ENCODE measurements at regions not wholly inside any gene's neighbourhood (a gene's known extent, or its start where the extent isn't known, plus 50 kb on each side); places are given as distances from the start of the nearest gene placed in this dataset.

GRCh38 chr6:95503568-95503967, 73.8 kb upstream of the MANEA start:
- no peak overlapping the region for H3K9ac ChIP-seq (ENCODE audit: low read length)
- no peaks in the 10 kb centered on the region for H3K79me2 ChIP-seq (ENCODE audit: insufficient read depth, low read length)
- H3K9me3 ChIP-seq (ENCODE audit: insufficient read depth, low read depth, low read length) = no peaks in the 10 kb centered on the region
- H3K27ac Mint-ChIP-seq (ENCODE audit: unreplicated experiment) = no peak overlapping the region
- H3K9me3 Mint-ChIP-seq (ENCODE audit: unreplicated experiment) = peaks cover 10% of the 10 kb centered on the region
- H3K27me3 Mint-ChIP-seq (ENCODE audit: low read depth, unreplicated experiment) = no peaks in the 10 kb centered on the region
- H3K27ac ChIP-seq (ENCODE audit: low read depth, low read length) = no peak overlapping the region
- no peak overlapping the region for H3K4me3 Mint-ChIP-seq (ENCODE audit: unreplicated experiment)
- H2AFZ ChIP-seq (ENCODE audit: low read depth, low read length) = no peak overlapping the region
- H3K27me3 ChIP-seq (ENCODE audit: insufficient read depth, low read length) = no peaks in the 10 kb centered on the region
- TF ChIP-seq CTCF (IDR thresholded peaks at IDR 0.05; ENCODE audit: insufficient read depth, low read depth, low read length) (no peak), EZH2 (IDR thresholded peaks at IDR 0.05; ENCODE audit: insufficient read depth, low read length) (no peak)
- no peaks in the 10 kb centered on the region for H4K20me1 ChIP-seq (ENCODE audit: insufficient read depth, low read length)
- H3K4me3 ChIP-seq (ENCODE audit: insufficient read depth, low read depth, low read length) = no peak overlapping the region
- H3K36me3 ChIP-seq (ENCODE audit: insufficient read depth, low read length) = no peaks in the 10 kb centered on the region
- no peak overlapping the region for H3K4me2 ChIP-seq (ENCODE audit: low read length)
- no peak for FAIRE-seq
- no peaks in the 10 kb centered on the region for H3K4me1 ChIP-seq (ENCODE audit: insufficient read depth, low read length)
- H3K36me3 Mint-ChIP-seq (ENCODE audit: low read depth, unreplicated experiment) = no peaks in the 10 kb centered on the region
- no peaks in the 10 kb centered on the region for H3K4me1 Mint-ChIP-seq (ENCODE audit: low read depth, unreplicated experiment)
- no peak for DNase-seq (ENCODE audit: low read depth)

GRCh38 chr6:95511404-95511803, 65.9 kb upstream of the MANEA start:
- Histone ChIP-seq H3K4me3 (ENCODE audit: insufficient read depth, low read depth, low read length) (no peak overlapping the region), H3K27me3 (ENCODE audit: insufficient read depth, low read length) (no peaks in the 10 kb centered on the region), H3K79me2 (ENCODE audit: insufficient read depth, low read length) (no peaks in the 10 kb centered on the region), H3K9ac (ENCODE audit: low read length) (no peak overlapping the region), H3K36me3 (ENCODE audit: insufficient read depth, low read length) (no peaks in the 10 kb centered on the region), H3K9me3 (ENCODE audit: insufficient read depth, low read depth, low read length) (no peaks in the 10 kb centered on the region), H3K4me2 (ENCODE audit: low read length) (no peak overlapping the region), H4K20me1 (ENCODE audit: insufficient read depth, low read length) (no peaks in the 10 kb centered on the region), H2AFZ (ENCODE audit: low read depth, low read length) (no peak overlapping the region), H3K4me1 (ENCODE audit: insufficient read depth, low read length) (no peaks in the 10 kb centered on the region), H3K27ac (ENCODE audit: low read depth, low read length) (no peak overlapping the region)
- no peaks in the 10 kb centered on the region for H3K4me1 Mint-ChIP-seq (ENCODE audit: low read depth, unreplicated experiment)
- FAIRE-seq (no peak), DNase-seq (ENCODE audit: low read depth) (no peak)
- no peaks in the 10 kb centered on the region for H3K9me3 Mint-ChIP-seq (ENCODE audit: unreplicated experiment)
- H3K36me3 Mint-ChIP-seq (ENCODE audit: low read depth, unreplicated experiment) = no peaks in the 10 kb centered on the region
- no peaks in the 10 kb centered on the region for H3K27me3 Mint-ChIP-seq (ENCODE audit: low read depth, unreplicated experiment)
- no peak overlapping the region for H3K4me3 Mint-ChIP-seq (ENCODE audit: unreplicated experiment)
- H3K27ac Mint-ChIP-seq (ENCODE audit: unreplicated experiment) = no peak overlapping the region
- TF ChIP-seq EZH2 (IDR thresholded peaks at IDR 0.05; ENCODE audit: insufficient read depth, low read length) = no peak
- TF ChIP-seq CTCF (IDR thresholded peaks at IDR 0.05; ENCODE audit: insufficient read depth, low read depth, low read length) = no peak

GRCh38 chr6:95515975-95516374, 61.4 kb upstream of the MANEA start:
- H2AFZ ChIP-seq (ENCODE audit: low read depth, low read length) = no peak overlapping the region
- no peak overlapping the region for H3K9ac ChIP-seq (ENCODE audit: low read length)
- no peak for DNase-seq (ENCODE audit: low read depth)
- no peaks in the 10 kb centered on the region for H3K9me3 ChIP-seq (ENCODE audit: insufficient read depth, low read depth, low read length)
- no peaks in the 10 kb centered on the region for H3K27me3 ChIP-seq (ENCODE audit: insufficient read depth, low read length)
- H3K27me3 Mint-ChIP-seq (ENCODE audit: low read depth, unreplicated experiment) = no peaks in the 10 kb centered on the region
- no peaks in the 10 kb centered on the region for H3K4me1 ChIP-seq (ENCODE audit: insufficient read depth, low read length)
- no peak overlapping the region for H3K27ac ChIP-seq (ENCODE audit: low read depth, low read length)
- no peak overlapping the region for H3K4me3 Mint-ChIP-seq (ENCODE audit: unreplicated experiment)
- no peaks in the 10 kb centered on the region for H3K79me2 ChIP-seq (ENCODE audit: insufficient read depth, low read length)
- no peak for TF ChIP-seq EZH2 (IDR thresholded peaks at IDR 0.05; ENCODE audit: insufficient read depth, low read length)
- TF ChIP-seq CTCF (IDR thresholded peaks at IDR 0.05; ENCODE audit: insufficient read depth, low read depth, low read length) = no peak
- no peak overlapping the region for H3K27ac Mint-ChIP-seq (ENCODE audit: unreplicated experiment)
- no peak overlapping the region for H3K4me2 ChIP-seq (ENCODE audit: low read length)
- no peak for FAIRE-seq
- no peaks in the 10 kb centered on the region for H3K36me3 ChIP-seq (ENCODE audit: insufficient read depth, low read length)
- H3K4me1 Mint-ChIP-seq (ENCODE audit: low read depth, unreplicated experiment) = no peaks in the 10 kb centered on the region
- H3K4me3 ChIP-seq (ENCODE audit: insufficient read depth, low read depth, low read length) = no peak overlapping the region
- no peaks in the 10 kb centered on the region for H4K20me1 ChIP-seq (ENCODE audit: insufficient read depth, low read length)
- no peaks in the 10 kb centered on the region for H3K36me3 Mint-ChIP-seq (ENCODE audit: low read depth, unreplicated experiment)
- H3K9me3 Mint-ChIP-seq (ENCODE audit: unreplicated experiment) = no peaks in the 10 kb centered on the region

Data from astrocyte (in vitro differentiated cells and primary cell).